Loucy (cell line): ENCODE measurements at regions not wholly inside any gene's neighbourhood (a gene's known extent, or its start where the extent isn't known, plus 50 kb on each side); places are given as distances from the start of the nearest gene placed in this dataset.
"Not testable (repeated sequence)": the region's sequence is repeated elsewhere in the genome, so short reads cannot be mapped to it uniquely, and the experiment has no call there.

ENCODE experiments used
- H2AFZ ChIP-seq: fragments of 200-600 bp; sonication (generic); 2 replicates; pipeline ENCODE4 v1.6.0; 2016; ENCODE audit warnings: antibody characterized with exemption, mild to moderate bottlenecking, low read length, moderate library complexity
- H3F3A ChIP-seq: fragments of 200-600 bp; 2 replicates; pipeline ENCODE4 v1.6.0; 2016; ENCODE audit warnings: antibody characterized with exemption, low read depth, mild to moderate bottlenecking
- H3K27me3 ChIP-seq: fragments of 200-600 bp; sonication (generic); 2 replicates; pipeline ENCODE4 v1.6.1; 2014; ENCODE audit warnings: low read length, mild to moderate bottlenecking; ENCODE audit not compliant: insufficient read depth, poor library complexity, severe bottlenecking
- H3K36me3 ChIP-seq: fragments of 200-600 bp; sonication (generic); 2 replicates; pipeline ENCODE4 v1.6.1; 2016; ENCODE audit warnings: low read length; ENCODE audit not compliant: insufficient read depth
- H3K4me1 ChIP-seq: fragments of 200-600 bp; sonication (generic); 2 replicates; pipeline ENCODE4 v1.5.1; 2014; ENCODE audit warnings: low read length, mild to moderate bottlenecking; ENCODE audit not compliant: insufficient read depth, poor library complexity, severe bottlenecking
- H3K4me2 ChIP-seq: fragments of 200-600 bp; sonication (generic); 2 replicates; pipeline ENCODE4 v1.6.0; 2014; ENCODE audit warnings: antibody characterized with exemption, low read length, low read depth, mild to moderate bottlenecking; ENCODE audit not compliant: poor library complexity, severe bottlenecking
- H3K4me3 ChIP-seq: fragments of 200-600 bp; sonication (generic); 2 replicates; pipeline ENCODE4 v1.5.1; 2014; ENCODE audit warnings: low read length, mild to moderate bottlenecking, mixed read lengths; ENCODE audit not compliant: poor library complexity, severe bottlenecking
- H3K79me2 ChIP-seq: fragments of 200-600 bp; sonication (generic); 2 replicates; pipeline ENCODE4 v1.6.1; 2014; ENCODE audit warnings: low read length; ENCODE audit not compliant: insufficient read depth
- H3K9ac ChIP-seq: fragments of 200-600 bp; sonication (generic); 2 replicates; pipeline ENCODE4 v1.6.0; 2014; ENCODE audit warnings: mild to moderate bottlenecking, low read depth, low read length, moderate library complexity; ENCODE audit not compliant: poor library complexity, severe bottlenecking
- H3K9me2 ChIP-seq: fragments of 200-600 bp; sonication (generic); replicated peaks from 2 replicates; pipeline ENCODE4 v1.6.1; 2016; ENCODE audit warnings: low read depth, low read length, mixed read lengths
- H3K9me3 ChIP-seq: fragments of 200-600 bp; sonication (generic); 2 replicates; pipeline ENCODE4 v1.6.1; 2014; ENCODE audit warnings: mild to moderate bottlenecking, antibody characterized with exemption, low read length, low read depth; ENCODE audit not compliant: insufficient read depth
- H4K20me1 ChIP-seq: fragments of 200-600 bp; sonication (generic); 2 replicates; pipeline ENCODE4 v1.6.0; 2014; ENCODE audit warnings: antibody characterized with exemption, low read length, mild to moderate bottlenecking; ENCODE audit not compliant: insufficient read depth, poor library complexity, severe bottlenecking
- CTCF ChIP-seq: fragments of 200-600 bp; sonication (generic); conservative IDR thresholded peaks from 2 replicates; pipeline ENCODE4 v1.5.1; 2014; ENCODE audit warnings: mild to moderate bottlenecking, antibody characterized with exemption, low read length
- EZH2phosphoT487 ChIP-seq: fragments of 200-600 bp; IDR thresholded peaks from 2 replicates; pipeline ENCODE4 v1.6.1; 2018; ENCODE audit warnings: antibody characterized with exemption, mild to moderate bottlenecking, moderate library complexity, borderline replicate concordance

- Histone ChIP-seq H3K79me2 (no peaks in the 10 kb centered on the region), H3K27me3 (no peaks in the 10 kb centered on the region), H3K9me3 (no peaks in the 10 kb centered on the region), H3K4me2 (no peak overlapping the region), H4K20me1 (no peaks in the 10 kb centered on the region), H2AFZ (no peak overlapping the region), H3F3A (no peaks in the 10 kb centered on the region), H3K36me3 (no peaks in the 10 kb centered on the region), H3K4me3 (no peak overlapping the region), H3K9me2 (no peaks in the 10 kb centered on the region), H3K9ac (no peak overlapping the region), H3K4me1 (no peaks in the 10 kb centered on the region)
- TF ChIP-seq EZH2phosphoT487 (no peak), CTCF (no peak)
Observed at GRCh38 chr2:64250063-64250462, 105.8 kb upstream of the PELI1 start.

- Histone ChIP-seq H3K27me3 (no peaks in the 10 kb centered on the region), H3K4me3 (no peak overlapping the region), H3F3A (no peaks in the 10 kb centered on the region), H3K9ac (no peak overlapping the region), H3K79me2 (no peaks in the 10 kb centered on the region), H3K4me2 (no peak overlapping the region), H3K9me3 (no peaks in the 10 kb centered on the region), H3K9me2 (no peaks in the 10 kb centered on the region), H3K36me3 (no peaks in the 10 kb centered on the region), H4K20me1 (no peaks in the 10 kb centered on the region), H3K4me1 (no peaks in the 10 kb centered on the region), H2AFZ (no peak overlapping the region)
- TF ChIP-seq EZH2phosphoT487: no peak
- TF ChIP-seq CTCF: no peak
Observed at GRCh38 chr2:64250751-64251423, 106.7 kb upstream of the PELI1 start.

GRCh38 chr2:64251497-64252250, 107.5 kb upstream of the PELI1 start:
- no peaks in the 10 kb centered on the region for H3K4me1 ChIP-seq
- no peak overlapping the region for H3K4me3 ChIP-seq
- no peaks in the 10 kb centered on the region for H3K27me3 ChIP-seq
- no peak overlapping the region for H2AFZ ChIP-seq
- TF ChIP-seq CTCF (no peak), EZH2phosphoT487 (no peak)
- no peaks in the 10 kb centered on the region for H3F3A ChIP-seq
- no peak overlapping the region for H3K4me2 ChIP-seq
- H3K79me2 ChIP-seq: no peaks in the 10 kb centered on the region
- no peaks in the 10 kb centered on the region for H3K9me2 ChIP-seq
- H3K9ac ChIP-seq: no peak overlapping the region
- no peaks in the 10 kb centered on the region for H3K36me3 ChIP-seq
- no peaks in the 10 kb centered on the region for H4K20me1 ChIP-seq
- H3K9me3 ChIP-seq: no peaks in the 10 kb centered on the region

- H3K4me1 ChIP-seq, H3K4me2 ChIP-seq, H3K9me2 ChIP-seq, H3K9ac ChIP-seq, H3K36me3 ChIP-seq, H3K79me2 ChIP-seq, H3K27me3 ChIP-seq, H4K20me1 ChIP-seq, H3K9me3 ChIP-seq, H3K4me3 ChIP-seq, H3F3A ChIP-seq, H2AFZ ChIP-seq: not testable (repeated sequence)
Observed at GRCh38 chr2:64252251-64252978, 108.2 kb upstream of the PELI1 start.

- not testable (repeated sequence) for H3K9ac ChIP-seq, H3K9me3 ChIP-seq, H3K27me3 ChIP-seq, H3K4me1 ChIP-seq, H3K4me2 ChIP-seq, H3K79me2 ChIP-seq, H2AFZ ChIP-seq, H3K4me3 ChIP-seq, H3K36me3 ChIP-seq, H3F3A ChIP-seq, H3K9me2 ChIP-seq, H4K20me1 ChIP-seq
Observed at GRCh38 chr2:64253421-64253820, 109.2 kb upstream of the PELI1 start.
